Thoracic aorta (tissue), 2 donors: ENCODE measurements at regions not wholly inside any gene's neighbourhood (a gene's known extent, or its start where the extent isn't known, plus 50 kb on each side); places are given as distances from the start of the nearest gene placed in this dataset.

Experiments used
- ATAC-seq: fragments of 150-250 bp; one replicate; pipeline ENCODE4 v1.8.0; 2017; ENCODE audit warnings: low read depth; ENCODE audit not compliant: insufficient number of reproducible peaks, low FRiP score
- DNase-seq: peaks from one replicate; pipeline ENCODE4 v3.0.0-alpha.2; 2020; ENCODE audit warnings: low spot score
- H3K27ac ChIP-seq, 2 donors: fragments of 200-600 bp; sonication (generic); 1 replicate in 1 of 2; 2 replicates in 1 of 2; pipeline ENCODE4 v1.5.1; 2016; ENCODE audit warnings: mild to moderate bottlenecking in 2 of 2, moderate library complexity in 2 of 2
- H3K27me3 ChIP-seq: fragments of 200-600 bp; sonication (generic); replicated peaks from 2 replicates; pipeline ENCODE4 v1.6.0; 2016; ENCODE audit warnings: mild to moderate bottlenecking; ENCODE audit not compliant: insufficient read depth
- H3K36me3 ChIP-seq: fragments of 200-600 bp; sonication (generic); one replicate; pipeline ENCODE4 v1.5.1; 2016
- H3K4me1 ChIP-seq, 2 donors: fragments of 200-600 bp; sonication (generic); 1 replicate in 1 of 2; 2 replicates in 1 of 2; pipeline versions ENCODE4 v1.5.1 to v1.6.0; 2016; ENCODE audit warnings: low read depth in 2 of 2, mild to moderate bottlenecking in 1 of 2; ENCODE audit not compliant: control insufficient read depth in 1 of 2
- H3K4me3 ChIP-seq: fragments of 200-600 bp; sonication (generic); 2 replicates; pipeline ENCODE4 v1.5.1; 2016; ENCODE audit warnings: mild to moderate bottlenecking
- H3K9me3 ChIP-seq: fragments of 200-600 bp; sonication (generic); 2 replicates; pipeline ENCODE4 v1.5.1; 2016
- TF ChIP-seq, protein P1 (sequence below): fragments of 200-600 bp; sonication (generic); IDR thresholded peaks from one replicate; pipeline ENCODE4 v1.5.1; 2019; ENCODE audit warnings: antibody characterized with exemption

DNA sequence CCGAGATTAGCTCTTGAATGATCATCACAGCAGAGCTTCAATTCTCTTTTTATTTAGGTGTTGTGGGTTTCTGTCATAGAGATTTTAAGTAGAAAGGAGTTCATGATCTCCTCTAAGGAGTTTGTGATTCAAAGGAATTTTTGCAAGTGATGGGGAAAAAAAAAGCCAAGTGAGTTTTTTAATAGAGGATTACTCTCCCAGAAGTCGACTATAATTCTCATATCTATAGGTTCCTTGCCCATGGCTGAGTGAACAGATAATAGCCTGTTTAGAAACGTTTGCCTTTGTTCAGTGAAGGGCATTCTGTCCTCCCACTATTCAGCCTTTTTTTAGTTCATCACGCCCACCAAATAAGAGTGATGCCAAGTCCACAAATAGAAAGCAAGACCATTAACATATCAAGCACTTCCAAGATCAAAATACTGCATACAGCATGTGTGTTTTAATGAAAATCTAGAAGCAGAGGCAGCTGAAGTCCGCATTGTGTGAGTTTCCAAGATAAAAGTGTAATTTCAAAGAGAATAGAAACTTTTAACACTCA, 398.4 kb upstream of the CNTN3 start:
- no peaks in the 10 kb centered on the region for H3K36me3 ChIP-seq
- no peak for DNase-seq
- no peaks in the 10 kb centered on the region for H3K9me3 ChIP-seq
- ATAC-seq: no peak
- no peak overlapping the region for H3K4me3 ChIP-seq
- no peaks in the 10 kb centered on the region for H3K27me3 ChIP-seq
- H3K27ac ChIP-seq: no peak overlapping the region
- TF ChIP-seq, protein P1, sequence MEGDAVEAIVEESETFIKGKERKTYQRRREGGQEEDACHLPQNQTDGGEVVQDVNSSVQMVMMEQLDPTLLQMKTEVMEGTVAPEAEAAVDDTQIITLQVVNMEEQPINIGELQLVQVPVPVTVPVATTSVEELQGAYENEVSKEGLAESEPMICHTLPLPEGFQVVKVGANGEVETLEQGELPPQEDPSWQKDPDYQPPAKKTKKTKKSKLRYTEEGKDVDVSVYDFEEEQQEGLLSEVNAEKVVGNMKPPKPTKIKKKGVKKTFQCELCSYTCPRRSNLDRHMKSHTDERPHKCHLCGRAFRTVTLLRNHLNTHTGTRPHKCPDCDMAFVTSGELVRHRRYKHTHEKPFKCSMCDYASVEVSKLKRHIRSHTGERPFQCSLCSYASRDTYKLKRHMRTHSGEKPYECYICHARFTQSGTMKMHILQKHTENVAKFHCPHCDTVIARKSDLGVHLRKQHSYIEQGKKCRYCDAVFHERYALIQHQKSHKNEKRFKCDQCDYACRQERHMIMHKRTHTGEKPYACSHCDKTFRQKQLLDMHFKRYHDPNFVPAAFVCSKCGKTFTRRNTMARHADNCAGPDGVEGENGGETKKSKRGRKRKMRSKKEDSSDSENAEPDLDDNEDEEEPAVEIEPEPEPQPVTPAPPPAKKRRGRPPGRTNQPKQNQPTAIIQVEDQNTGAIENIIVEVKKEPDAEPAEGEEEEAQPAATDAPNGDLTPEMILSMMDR: no peak
- H3K4me1 ChIP-seq: no peaks in the 10 kb centered on the region

- no peak for ATAC-seq
- Histone ChIP-seq H3K4me1 (no peaks in the 10 kb centered on the region), H3K27ac (no peak overlapping the region), H3K4me3 (no peak overlapping the region), H3K9me3 (no peaks in the 10 kb centered on the region), H3K36me3 (no peaks in the 10 kb centered on the region), H3K27me3 (no peaks in the 10 kb centered on the region)
- no peak for DNase-seq
- TF ChIP-seq, protein P1: no peak
Measured at GRCh38 chr3:75014008-75014407, 399.5 kb upstream of the CNTN3 start.

DNA sequence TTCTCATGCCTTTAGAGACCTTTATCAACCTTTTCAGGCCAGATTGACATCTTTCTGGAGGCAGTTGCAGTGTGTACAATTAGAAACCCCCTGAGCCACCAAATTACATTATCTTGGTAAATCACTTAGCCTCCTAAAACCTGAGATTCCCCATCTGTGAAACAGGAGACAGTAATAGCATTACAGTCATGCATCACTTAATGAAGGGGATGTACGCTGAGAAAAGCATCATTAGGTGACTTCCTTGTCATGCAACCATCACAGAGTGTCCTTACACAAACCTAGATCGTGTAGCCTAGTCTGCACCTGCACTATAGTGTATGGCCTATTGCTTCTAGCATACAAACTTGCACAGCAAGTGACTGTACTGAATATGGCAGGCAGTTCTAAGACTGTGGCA, 400.8 kb upstream of the CNTN3 start:
- H3K4me1 ChIP-seq: no peaks in the 10 kb centered on the region
- H3K27ac ChIP-seq: no peak overlapping the region
- H3K9me3 ChIP-seq: no peaks in the 10 kb centered on the region
- H3K4me3 ChIP-seq: no peak overlapping the region
- DNase-seq (no peak), ATAC-seq (no peak)
- no peaks in the 10 kb centered on the region for H3K36me3 ChIP-seq
- H3K27me3 ChIP-seq: no peaks in the 10 kb centered on the region
- TF ChIP-seq, protein P1: no peak

DNA sequence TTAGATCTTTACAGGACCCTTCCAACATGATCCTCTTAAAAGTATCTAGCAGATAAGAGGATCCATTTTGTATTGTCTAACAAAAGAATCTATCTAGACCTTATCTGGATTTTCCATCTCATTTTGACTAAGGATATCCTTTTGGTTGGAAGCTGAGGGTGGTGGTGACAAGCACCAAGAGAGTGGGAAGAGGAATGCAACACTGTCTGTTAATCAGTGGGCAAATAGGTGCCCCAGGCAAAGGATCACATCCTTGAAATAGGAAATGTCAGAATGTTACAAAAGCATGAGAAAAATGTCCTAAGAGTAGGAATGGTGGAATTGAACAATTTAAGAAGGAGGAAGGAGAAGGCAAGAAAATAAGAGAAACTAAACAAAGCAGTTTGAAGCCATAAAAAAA, 420.7 kb upstream of the CNTN3 start:
- H3K9me3 ChIP-seq: no peaks in the 10 kb centered on the region
- H3K36me3 ChIP-seq: no peaks in the 10 kb centered on the region
- H3K27me3 ChIP-seq: no peaks in the 10 kb centered on the region
- DNase-seq: no peak
- no peak for ATAC-seq
- no peak overlapping the region for H3K4me3 ChIP-seq
- H3K4me1 ChIP-seq: no peaks in the 10 kb centered on the region
- H3K27ac ChIP-seq: no peak overlapping the region
- TF ChIP-seq, protein P1: no peak

- Histone ChIP-seq H3K9me3 (no peaks in the 10 kb centered on the region), H3K27me3 (no peaks in the 10 kb centered on the region), H3K4me1 (no peaks in the 10 kb centered on the region), H3K4me3 (no peak overlapping the region), H3K27ac (no peak overlapping the region), H3K36me3 (no peaks in the 10 kb centered on the region)
- ATAC-seq: no peak
- DNase-seq: no peak
- TF ChIP-seq, protein P1: no peak
Measured at GRCh38 chr3:75042941-75043340, 428.5 kb upstream of the CNTN3 start.
